GM12878 (cell line): ENCODE measurements at regions not wholly inside any gene's neighbourhood (a gene's known extent, or its start where the extent isn't known, plus 50 kb on each side); places are given as distances from the start of the nearest gene placed in this dataset.

ENCODE experiments used
- ATAC-seq: fragments of 200-7000 bp; cut with Tn5 transposase; 3 replicates; pipeline ENCODE4 v1.9.1; 2020; ENCODE audit warnings: mild to moderate bottlenecking, moderate library complexity
- BruUV-seq: library from RNA; stranded (reverse); fragments of 400-500 nt; replicated peaks from 2 replicates; lab custom pipeline; 2021; lab: Mats Ljungman, UMichigan
- CTCF ChIA-PET: fragments of 300-600 bp; sonication (Branson Sonifier 250); formaldehyde crosslinking; extraction: SDS; loops from one replicate; lab custom pipeline; 2021; ENCODE audit warnings: inconsistent platforms; lab: Yijun Ruan, JAX
- POLR2A ChIA-PET: fragments of 350-600 bp; formaldehyde crosslinking; extraction: SDS; loops from one replicate; lab custom pipeline; 2021; ENCODE audit warnings: inconsistent platforms; lab: Charles Lee
- RAD21 ChIA-PET: fragments of 300-600 bp; sonication (Branson Sonifier 250); formaldehyde crosslinking; loops from one replicate; lab custom pipeline; 2023; ENCODE audit warnings: antibody characterized with exemption; ENCODE audit not compliant: unreplicated experiment; lab: Charles Lee
- SMC1A ChIA-PET: fragments of 300-600 bp; sonication (Branson Sonifier 250); formaldehyde crosslinking; loops from one replicate; lab custom pipeline; 2023; ENCODE audit not compliant: unreplicated experiment, uncharacterized antibody; lab: Charles Lee
- DNase-seq: peaks from one replicate; pipeline ENCODE4 v3.0.0-alpha.2; 2011; ENCODE audit warnings: low read depth, low spot score
- FAIRE-seq: peaks from 3 replicates; lab custom pipeline; 2011; peaks lifted over from hg19 to GRCh38; lab: Jason Lieb, UNC
- H2AFZ ChIP-seq: 2 replicates; pipeline ENCODE4 v1.6.0; 2011; ENCODE audit warnings: low read depth, low read length, control low read depth; ENCODE audit not compliant: control insufficient read depth
- H3K27ac ChIP-seq: 2 replicates; pipeline ENCODE4 v1.5.1; 2011; ENCODE audit warnings: control low read depth; ENCODE audit not compliant: control insufficient read depth, insufficient read depth
- H3K27me3 ChIP-seq, 2 experiments: replicated peaks in 1 of 2; 2 replicates each; pipeline versions ENCODE4 v1.6.0 to v1.6.1; 2011; ENCODE audit warnings: low read length in 1 of 2; ENCODE audit not compliant: control insufficient read depth in 2 of 2, insufficient read depth in 2 of 2
- H3K36me3 ChIP-seq, 2 experiments: 2 replicates each; pipeline ENCODE4 v1.5.1; 2011; ENCODE audit warnings: low read length in 1 of 2; ENCODE audit not compliant: control insufficient read depth in 2 of 2, insufficient read depth in 2 of 2
- H3K4me1 ChIP-seq: 2 replicates; pipeline ENCODE4 v1.6.1; 2011; ENCODE audit warnings: mild to moderate bottlenecking, low read length, moderate library complexity, mixed read lengths; ENCODE audit not compliant: control insufficient read depth, insufficient read depth
- H3K4me2 ChIP-seq: 2 replicates; pipeline ENCODE4 v1.6.0; 2011; ENCODE audit warnings: control low read depth; ENCODE audit not compliant: control insufficient read depth, insufficient read depth
- H3K4me3 ChIP-seq: fragments of 200-600 bp; sonication (generic); 2 replicates; pipeline ENCODE4 v1.5.1; 2016
- H3K79me2 ChIP-seq: 2 replicates; pipeline ENCODE4 v1.6.0; 2011; ENCODE audit warnings: low read length; ENCODE audit not compliant: control insufficient read depth, insufficient read depth
- H3K9ac ChIP-seq: 2 replicates; pipeline ENCODE4 v1.8.0; 2011; ENCODE audit warnings: low read length, control low read depth, mixed read lengths; ENCODE audit not compliant: control insufficient read depth, insufficient read depth
- H3K9me3 ChIP-seq: replicated peaks from 3 replicates; pipeline ENCODE4 v1.5.1; 2011; ENCODE audit warnings: mild to moderate bottlenecking, low read length; ENCODE audit not compliant: control insufficient read depth, insufficient read depth
- H4K20me1 ChIP-seq: 2 replicates; pipeline ENCODE4 v1.6.0; 2011; ENCODE audit not compliant: control insufficient read depth, insufficient read depth
- CHD4 ChIP-seq: fragments of 200-600 bp; sonication (generic); IDR thresholded peaks from 2 replicates; pipeline ENCODE4 v1.6.1; 2016; ENCODE audit warnings: mild to moderate bottlenecking
- CREM ChIP-seq: IDR thresholded peaks from 2 replicates; pipeline ENCODE4 v1.6.1; 2014; ENCODE audit warnings: antibody characterized with exemption, low read depth
- EZH2 ChIP-seq: IDR thresholded peaks from 2 replicates; pipeline ENCODE4 v1.6.1; 2012; ENCODE audit warnings: low read depth, mild to moderate bottlenecking, control low read depth, inconsistent platforms, low read length, borderline replicate concordance; ENCODE audit not compliant: control insufficient read depth
- IKZF1 ChIP-seq: fragments of 450-650 bp; conservative IDR thresholded peaks from 2 replicates; pipeline ENCODE4 v1.6.1; 2017; ENCODE audit warnings: antibody characterized with exemption, mild to moderate bottlenecking
- KAT2A ChIP-seq: conservative IDR thresholded peaks from 2 replicates; pipeline ENCODE4 v1.6.1; 2011; ENCODE audit warnings: low read depth, low read length; ENCODE audit not compliant: control insufficient read depth
- LARP7 ChIP-seq: fragments of 450-650 bp; IDR thresholded peaks from 2 replicates; pipeline ENCODE4 v1.6.1; 2017; ENCODE audit warnings: mild to moderate bottlenecking
- NR2C2 ChIP-seq: IDR thresholded peaks from 2 replicates; pipeline ENCODE4 v1.6.1; 2011; ENCODE audit warnings: borderline replicate concordance, low read depth; ENCODE audit not compliant: control insufficient read depth, insufficient read length
- NR2F1 ChIP-seq: fragments of 450-650 bp; conservative IDR thresholded peaks from 2 replicates; pipeline ENCODE4 v1.6.1; 2017; ENCODE audit warnings: mild to moderate bottlenecking
- PAX8 ChIP-seq: fragments of 450-650 bp; IDR thresholded peaks from 2 replicates; pipeline ENCODE4 v1.6.1; 2017; ENCODE audit warnings: mild to moderate bottlenecking, moderate library complexity
- PML ChIP-seq: IDR thresholded peaks from 2 replicates; pipeline ENCODE4 v1.6.1; 2012; ENCODE audit warnings: low read length, inconsistent platforms
- RELA ChIP-seq: fragments of 450-650 bp; IDR thresholded peaks from 2 replicates; pipeline ENCODE4 v1.8.0; 2014; ENCODE audit warnings: borderline replicate concordance; ENCODE audit not compliant: partially characterized antibody
- SMC3 ChIP-seq: IDR thresholded peaks from 2 replicates; pipeline ENCODE4 v1.6.1; 2011; ENCODE audit warnings: low read length, improper control_type of control experiment, borderline replicate concordance
- TCF12 ChIP-seq: IDR thresholded peaks from 2 replicates; pipeline ENCODE4 v1.6.1; 2011; ENCODE audit warnings: low read depth, mild to moderate bottlenecking, low read length
- USF2 ChIP-seq: IDR thresholded peaks from 2 replicates; pipeline ENCODE4 v1.6.1; 2011; ENCODE audit warnings: low read depth, low read length, improper control_type of control experiment, borderline replicate concordance
- ZNF622 ChIP-seq: fragments of 450-650 bp; IDR thresholded peaks from 2 replicates; pipeline ENCODE4 v1.6.1; 2017; ENCODE audit warnings: mild to moderate bottlenecking, inconsistent platforms
- ZZZ3 ChIP-seq: IDR thresholded peaks from 2 replicates; pipeline ENCODE4 v1.6.1; 2011; ENCODE audit warnings: low read depth; ENCODE audit not compliant: control insufficient read depth, insufficient read length
- WGBS: methylation state at CpG from one replicate; pipeline ENCODE4 v1.1.6; 2016; ENCODE audit warnings: low lambda C conversion rate; ENCODE audit not compliant: insufficient replicate concordance, insufficient coverage; ENCODE audit errors: missing lambda C conversion rate; 5-methylcytosine and 5-hydroxymethylcytosine counted together
- in situ Hi-C: fragments of 300-500 bp; cut with MboI; formaldehyde crosslinking; loops from 9 replicates; pipeline ENCODE4 v1.14.3; 2018; ENCODE audit warnings: mixed read lengths
- intact Hi-C: fragments of 100-400 bp; cut with micrococcal nuclease; formaldehyde crosslinking; loops from one replicate; pipeline ENCODE4 v1.14.2; 2022; ENCODE audit not compliant: unreplicated experiment
- TF ChIP-seq, protein P1 (sequence below): IDR thresholded peaks from 2 replicates; pipeline ENCODE4 v1.6.1; 2012; ENCODE audit warnings: low read depth, low read length, improper control_type of control experiment
- TF ChIP-seq, protein P2 (sequence below): fragments of 450-650 bp; formaldehyde crosslinking; IDR thresholded peaks from 2 replicates; pipeline ENCODE4 v1.4.0; 2020; ENCODE audit warnings: mild to moderate bottlenecking, moderate library complexity

DNA sequence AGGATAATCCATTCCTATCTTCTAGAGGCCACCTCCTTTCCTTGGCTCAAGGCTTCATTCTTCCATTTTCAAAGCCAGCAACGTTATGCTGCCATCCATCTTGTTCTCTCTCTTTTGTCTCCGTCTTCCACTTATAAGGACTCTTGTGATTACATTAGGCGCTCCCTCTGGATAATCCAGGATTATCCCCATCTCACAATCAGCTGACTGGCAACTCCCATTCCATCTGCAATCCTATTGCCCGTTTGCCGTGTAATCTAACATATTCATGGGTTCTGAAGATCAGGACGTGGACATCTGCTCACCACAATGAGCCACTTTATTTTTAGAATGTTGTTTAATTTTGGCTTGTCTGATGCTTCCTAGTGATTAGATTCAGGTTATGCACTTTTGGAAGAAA, 89.3 kb downstream of the EBNA1BP2 start:
- TF ChIP-seq USF2 (no peak), LARP7 (no peak), ZZZ3 (no peak), PML (no peak), NR2C2 (no peak), ZNF622 (no peak), CHD4 (no peak), NR2F1 (no peak), CREM (no peak), IKZF1 (no peak), TCF12 (no peak), EZH2 (no peak), RELA (no peak), KAT2A (no peak), SMC3 (no peak), PAX8 (no peak)
- TF ChIP-seq, protein P1, sequence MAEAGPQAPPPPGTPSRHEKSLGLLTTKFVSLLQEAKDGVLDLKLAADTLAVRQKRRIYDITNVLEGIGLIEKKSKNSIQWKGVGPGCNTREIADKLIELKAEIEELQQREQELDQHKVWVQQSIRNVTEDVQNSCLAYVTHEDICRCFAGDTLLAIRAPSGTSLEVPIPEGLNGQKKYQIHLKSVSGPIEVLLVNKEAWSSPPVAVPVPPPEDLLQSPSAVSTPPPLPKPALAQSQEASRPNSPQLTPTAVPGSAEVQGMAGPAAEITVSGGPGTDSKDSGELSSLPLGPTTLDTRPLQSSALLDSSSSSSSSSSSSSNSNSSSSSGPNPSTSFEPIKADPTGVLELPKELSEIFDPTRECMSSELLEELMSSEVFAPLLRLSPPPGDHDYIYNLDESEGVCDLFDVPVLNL, result no peak
- TF ChIP-seq, protein P2, sequence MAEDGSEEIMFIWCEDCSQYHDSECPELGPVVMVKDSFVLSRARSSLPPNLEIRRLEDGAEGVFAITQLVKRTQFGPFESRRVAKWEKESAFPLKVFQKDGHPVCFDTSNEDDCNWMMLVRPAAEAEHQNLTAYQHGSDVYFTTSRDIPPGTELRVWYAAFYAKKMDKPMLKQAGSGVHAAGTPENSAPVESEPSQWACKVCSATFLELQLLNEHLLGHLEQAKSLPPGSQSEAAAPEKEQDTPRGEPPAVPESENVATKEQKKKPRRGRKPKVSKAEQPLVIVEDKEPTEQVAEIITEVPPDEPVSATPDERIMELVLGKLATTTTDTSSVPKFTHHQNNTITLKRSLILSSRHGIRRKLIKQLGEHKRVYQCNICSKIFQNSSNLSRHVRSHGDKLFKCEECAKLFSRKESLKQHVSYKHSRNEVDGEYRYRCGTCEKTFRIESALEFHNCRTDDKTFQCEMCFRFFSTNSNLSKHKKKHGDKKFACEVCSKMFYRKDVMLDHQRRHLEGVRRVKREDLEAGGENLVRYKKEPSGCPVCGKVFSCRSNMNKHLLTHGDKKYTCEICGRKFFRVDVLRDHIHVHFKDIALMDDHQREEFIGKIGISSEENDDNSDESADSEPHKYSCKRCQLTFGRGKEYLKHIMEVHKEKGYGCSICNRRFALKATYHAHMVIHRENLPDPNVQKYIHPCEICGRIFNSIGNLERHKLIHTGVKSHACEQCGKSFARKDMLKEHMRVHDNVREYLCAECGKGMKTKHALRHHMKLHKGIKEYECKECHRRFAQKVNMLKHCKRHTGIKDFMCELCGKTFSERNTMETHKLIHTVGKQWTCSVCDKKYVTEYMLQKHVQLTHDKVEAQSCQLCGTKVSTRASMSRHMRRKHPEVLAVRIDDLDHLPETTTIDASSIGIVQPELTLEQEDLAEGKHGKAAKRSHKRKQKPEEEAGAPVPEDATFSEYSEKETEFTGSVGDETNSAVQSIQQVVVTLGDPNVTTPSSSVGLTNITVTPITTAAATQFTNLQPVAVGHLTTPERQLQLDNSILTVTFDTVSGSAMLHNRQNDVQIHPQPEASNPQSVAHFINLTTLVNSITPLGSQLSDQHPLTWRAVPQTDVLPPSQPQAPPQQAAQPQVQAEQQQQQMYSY (CRISPR knock-in tag), result no peak
- TF ChIP-seq, all 136 proteins: peak for 0
- CTCF ChIA-PET, result interaction anchor here (0.7 to 1.1 kb wide), 3 partner anchors 9 to 170 kb away, joined by 3 to 5 read pairs (median 3); no protein-coding TSS in a partner anchor
- Histone ChIP-seq H3K9me3 (no peaks in the 10 kb centered on the region), H3K36me3 (no peaks in the 10 kb centered on the region), H2AFZ (no peak overlapping the region), H4K20me1 (no peaks in the 10 kb centered on the region), H3K27me3 (no peaks in the 10 kb centered on the region), H3K79me2 (no peaks in the 10 kb centered on the region), H3K4me3 (no peak overlapping the region), H3K4me1 (no peaks in the 10 kb centered on the region), H3K27ac (no peak overlapping the region), H3K4me2 (no peak overlapping the region), H3K9ac (no peak overlapping the region)
- POLR2A ChIA-PET, result no interaction called here
- SMC1A ChIA-PET, result no interaction called here
- in situ Hi-C loops (no loop called here), intact Hi-C loops (no loop called here)
- 48% methylated on average over 6 of the region's 6 CpGs for WGBS
- ATAC-seq (no peak), FAIRE-seq (no peak), DNase-seq (no peak)
- no TSS peak for BruUV-seq
- RAD21 ChIA-PET, result no interaction called here
